IMR-90 (cell line): ENCODE measurements at regions not wholly inside any gene's neighbourhood (a gene's known extent, or its start where the extent isn't known, plus 50 kb on each side); places are given as distances from the start of the nearest gene placed in this dataset.

Experiments
- ATAC-seq: fragments of 200-7000 bp; cut with Tn5 transposase; 2 replicates; pipeline ENCODE4 v1.9.1; 2020; ENCODE audit warnings: low read depth, mild to moderate bottlenecking, moderate library complexity
- BruUV-seq: library from RNA; stranded (reverse); fragments of 400-500 nt; replicated peaks from 2 replicates; lab custom pipeline; 2021; lab: Mats Ljungman, UMichigan
- CTCF ChIA-PET: fragments of 300-600 bp; formaldehyde crosslinking; extraction: SDS; loops from one replicate; lab custom pipeline; 2021; ENCODE audit warnings: antibody characterized with exemption; lab: Yijun Ruan, JAX
- POLR2A ChIA-PET: fragments of 300-600 bp; sonication (Branson Sonifier 250); formaldehyde crosslinking; loops from one replicate; lab custom pipeline; 2022; ENCODE audit warnings: antibody characterized with exemption; ENCODE audit not compliant: unreplicated experiment; lab: Charles Lee
- DNase-seq: peaks from one replicate; pipeline ENCODE4 v3.0.0; 2013
- H2AFZ ChIP-seq: replicated peaks from 2 replicates; pipeline ENCODE3; 2013; ENCODE audit warnings: low read length, mild to moderate bottlenecking; ENCODE audit not compliant: poor library complexity
- H2AK5ac ChIP-seq: 2 replicates; pipeline ENCODE4 v1.6.1; 2013; ENCODE audit warnings: low read depth, low read length, inconsistent platforms
- H2AK9ac ChIP-seq: replicated peaks from 2 replicates; pipeline ENCODE3; 2013; ENCODE audit warnings: mild to moderate bottlenecking, low read depth, low read length, moderate library complexity; ENCODE audit not compliant: poor library complexity
- H2BK120ac ChIP-seq: 2 replicates; pipeline ENCODE4 v1.6.1; 2013; ENCODE audit warnings: low read depth, low read length, inconsistent platforms
- H2BK15ac ChIP-seq: 3 replicates; pipeline ENCODE4 v1.6.1; 2013; ENCODE audit warnings: low read depth, low read length, inconsistent platforms
- H2BK20ac ChIP-seq: 2 replicates; pipeline ENCODE4 v1.6.1; 2013; ENCODE audit warnings: low read depth, mild to moderate bottlenecking, inconsistent platforms, low read length, moderate library complexity
- H2BK5ac ChIP-seq: 2 replicates; pipeline ENCODE4 v1.6.1; 2013; ENCODE audit warnings: mild to moderate bottlenecking, low read depth, low read length, inconsistent platforms; ENCODE audit not compliant: poor library complexity, severe bottlenecking
- H3K14ac ChIP-seq: replicated peaks from 2 replicates; pipeline ENCODE4 v1.6.1; 2013; ENCODE audit warnings: low read depth, low read length, inconsistent platforms
- H3K18ac ChIP-seq: 2 replicates; pipeline ENCODE4 v1.6.1; 2013; ENCODE audit warnings: low read depth, low read length, control low read depth
- H3K23ac ChIP-seq: 2 replicates; pipeline ENCODE4 v1.6.1; 2013; ENCODE audit warnings: low read depth, low read length, inconsistent platforms
- H3K27ac ChIP-seq: 2 replicates; pipeline ENCODE4 v1.5.1; 2013; ENCODE audit warnings: mild to moderate bottlenecking, control low read depth, low read length; ENCODE audit not compliant: insufficient read depth
- H3K27me3 ChIP-seq: 2 replicates; pipeline ENCODE4 v1.6.1; 2013; ENCODE audit warnings: low read length; ENCODE audit not compliant: control insufficient read depth, insufficient read depth
- H3K36me3 ChIP-seq: 2 replicates; pipeline ENCODE4 v1.6.1; 2013; ENCODE audit warnings: low read length, mixed read lengths; ENCODE audit not compliant: control insufficient read depth, insufficient read depth
- H3K4ac ChIP-seq: 2 replicates; pipeline ENCODE4 v1.6.1; 2013; ENCODE audit warnings: low read depth, low read length, inconsistent platforms
- H3K4me1 ChIP-seq: 2 replicates; pipeline ENCODE4 v1.6.1; 2013; ENCODE audit warnings: low read length, mixed read lengths; ENCODE audit not compliant: control insufficient read depth, insufficient read depth
- H3K4me2 ChIP-seq: 2 replicates; pipeline ENCODE4 v1.6.1; 2013; ENCODE audit warnings: low read depth, mild to moderate bottlenecking, control low read depth, low read length, moderate library complexity
- H3K4me3 ChIP-seq: 2 replicates; pipeline ENCODE4 v1.5.1; 2013; ENCODE audit warnings: low read depth, mild to moderate bottlenecking, control low read depth, low read length, moderate library complexity; ENCODE audit not compliant: insufficient read depth
- H3K56ac ChIP-seq: 2 replicates; pipeline ENCODE4 v1.6.1; 2013; ENCODE audit warnings: low read length, inconsistent platforms; ENCODE audit not compliant: insufficient read depth; ENCODE audit errors: extremely low read depth
- H3K79me1 ChIP-seq, 2 experiments: 2 replicates each; pipeline ENCODE4 v1.6.1; 2013; ENCODE audit warnings: low read length in 2 of 2, inconsistent platforms in 1 of 2, low read depth in 1 of 2
- H3K9ac ChIP-seq: 2 replicates; pipeline ENCODE4 v1.6.1; 2013; ENCODE audit warnings: low read depth, low read length, control low read depth
- H3K9me1 ChIP-seq: 2 replicates; pipeline ENCODE4 v1.6.1; 2013; ENCODE audit warnings: low read length, inconsistent platforms; ENCODE audit not compliant: insufficient read depth
- H3K9me3 ChIP-seq: 2 replicates; pipeline ENCODE4 v1.6.1; 2013; ENCODE audit warnings: low read length; ENCODE audit not compliant: control insufficient read depth, insufficient read depth
- H4K20me1 ChIP-seq: 2 replicates; pipeline ENCODE4 v1.6.1; 2013; ENCODE audit warnings: low read length, inconsistent platforms; ENCODE audit not compliant: insufficient read depth
- H4K5ac ChIP-seq: 2 replicates; pipeline ENCODE4 v1.6.1; 2013; ENCODE audit warnings: mild to moderate bottlenecking, low read depth, low read length, control low read depth
- H4K8ac ChIP-seq, 2 experiments: 2 replicates each; pipeline ENCODE4 v1.6.1; 2013; ENCODE audit warnings: low read depth in 2 of 2, low read length in 2 of 2, control low read depth in 1 of 2, inconsistent platforms in 1 of 2
- H4K91ac ChIP-seq: 2 replicates; pipeline ENCODE4 v1.6.1; 2013; ENCODE audit warnings: low read depth, low read length, inconsistent platforms; ENCODE audit not compliant: insufficient read depth
- BHLHE40 ChIP-seq: fragments of 150-350 bp; IDR thresholded peaks from 2 replicates; pipeline ENCODE4 v1.6.1; 2016; ENCODE audit warnings: mild to moderate bottlenecking, low read depth, low read length
- CEBPB ChIP-seq: IDR thresholded peaks from 2 replicates; pipeline ENCODE4 v1.6.1; 2012; ENCODE audit warnings: low read depth, low read length, improper control_type of control experiment
- CHD1 ChIP-seq: IDR thresholded peaks from 2 replicates; pipeline ENCODE4 v1.6.1; 2012; ENCODE audit warnings: low read depth, low read length, improper control_type of control experiment
- FOS ChIP-seq: fragments of 150-350 bp; IDR thresholded peaks from 2 replicates; pipeline ENCODE4 v1.6.1; 2016; ENCODE audit warnings: low read depth, low read length
- MAFK ChIP-seq: IDR thresholded peaks from 2 replicates; pipeline ENCODE4 v1.6.1; 2012; ENCODE audit warnings: low read depth, low read length, improper control_type of control experiment
- MAZ ChIP-seq: IDR thresholded peaks from 2 replicates; pipeline ENCODE4 v1.6.1; 2012; ENCODE audit warnings: low read depth, mild to moderate bottlenecking, low read length, improper control_type of control experiment, moderate library complexity, borderline replicate concordance
- MXI1 ChIP-seq: IDR thresholded peaks from 2 replicates; pipeline ENCODE4 v1.6.1; 2012; ENCODE audit warnings: low read depth, mild to moderate bottlenecking, low read length, moderate library complexity, borderline replicate concordance
- NFE2L2 ChIP-seq: fragments of 150-350 bp; IDR thresholded peaks from 2 replicates; pipeline ENCODE4 v1.6.1; 2016; ENCODE audit warnings: low read depth, mild to moderate bottlenecking, low read length
- POLR2A ChIP-seq: IDR thresholded peaks from 2 replicates; pipeline ENCODE4 v1.6.1; 2012; ENCODE audit warnings: mild to moderate bottlenecking, low read depth, low read length
- RAD21 ChIP-seq: IDR thresholded peaks from 2 replicates; pipeline ENCODE4 v1.6.1; 2012; ENCODE audit warnings: low read length, improper control_type of control experiment
- RCOR1 ChIP-seq: IDR thresholded peaks from 2 replicates; pipeline ENCODE4 v1.6.1; 2012; ENCODE audit warnings: mild to moderate bottlenecking, low read length, improper control_type of control experiment; ENCODE audit not compliant: insufficient replicate concordance
- RFX5 ChIP-seq: IDR thresholded peaks from 2 replicates; pipeline ENCODE4 v1.8.0; 2012; ENCODE audit warnings: low read depth, mild to moderate bottlenecking, low read length, moderate library complexity
- SMC3 ChIP-seq: fragments of 150-350 bp; IDR thresholded peaks from 2 replicates; pipeline ENCODE4 v1.6.1; 2016; ENCODE audit warnings: low read depth, mild to moderate bottlenecking, antibody characterized with exemption, low read length, moderate library complexity
- USF2 ChIP-seq: fragments of 150-350 bp; IDR thresholded peaks from 2 replicates; pipeline ENCODE4 v1.6.1; 2017; ENCODE audit warnings: mild to moderate bottlenecking, antibody characterized with exemption, low read length, low read depth
- WGBS, 2 experiments: methylation state at CpG; one replicate each; pipeline versions ENCODE4 v1.1.5 to v1.1.7; 2013; ENCODE audit warnings: missing lambda C conversion rate in 2 of 2; ENCODE audit not compliant: insufficient read length in 1 of 2; ENCODE audit errors: extremely low coverage in 2 of 2; 5-methylcytosine and 5-hydroxymethylcytosine counted together
- dilution Hi-C: fragments of 300-500 bp; cut with HindIII; formaldehyde crosslinking; loops from one replicate; pipeline ENCODE4 v1.14.3; 2018; ENCODE audit warnings: low sequenced_read_pairs; ENCODE audit not compliant: unreplicated experiment
- in situ Hi-C: fragments of 300-500 bp; cut with MboI; formaldehyde crosslinking; loops from 3 replicates; pipeline ENCODE4 v1.14.3; 2019; ENCODE audit warnings: low sequenced_read_pairs, inconsistent platforms, mixed read lengths
- intact Hi-C: fragments of 100-400 bp; cut with micrococcal nuclease; formaldehyde crosslinking; loops from 2 replicates; pipeline ENCODE4 v1.10.0; 2022
- TF ChIP-seq, protein P1 (sequence below): fragments of 150-350 bp; IDR thresholded peaks from 2 replicates; pipeline ENCODE4 v1.6.1; 2016; ENCODE audit warnings: low read depth, mild to moderate bottlenecking, low read length, moderate library complexity, borderline replicate concordance
- TF ChIP-seq, protein P2 (sequence below): conservative IDR thresholded peaks from 2 replicates; pipeline ENCODE4 v1.5.1; 2012; ENCODE audit warnings: mild to moderate bottlenecking, low read depth, low read length, improper control_type of control experiment

DNA sequence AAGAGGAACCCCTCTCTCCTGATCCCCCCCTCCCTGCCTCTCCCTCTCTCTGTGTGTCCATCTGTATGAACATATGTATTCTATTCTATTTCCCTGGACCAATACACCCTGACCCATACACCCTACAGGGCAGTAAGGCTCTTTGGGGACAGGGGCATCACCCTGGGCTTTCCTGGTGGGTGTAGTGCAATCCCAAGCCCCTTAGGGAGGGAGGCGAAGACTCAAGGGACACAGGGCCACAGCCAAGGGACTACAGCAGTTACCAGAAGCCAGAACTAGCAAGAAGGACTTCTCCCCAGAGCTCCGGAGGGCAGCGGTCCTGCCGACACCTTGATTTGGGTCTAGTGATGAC, 214.2 kb upstream of the RAB6C start:
- H3K9me3 ChIP-seq = peaks cover 28% of the 10 kb centered on the region; the same call in 1 of the 2 replicates
- no peak overlapping the region for H4K8ac ChIP-seq
- H3K79me1 ChIP-seq = no peaks in the 10 kb centered on the region
- no peaks in the 10 kb centered on the region for H3K27me3 ChIP-seq
- H3K18ac ChIP-seq = no peak overlapping the region
- no peak overlapping the region for H2AK9ac ChIP-seq
- no peak for ATAC-seq
- no peaks in the 10 kb centered on the region for H3K36me3 ChIP-seq
- POLR2A ChIA-PET = no interaction called here
- no peak overlapping the region for H2AK5ac ChIP-seq
- intact Hi-C loops (no loop called here), dilution Hi-C loops (no loop called here), in situ Hi-C loops (no loop called here)
- H2AFZ ChIP-seq = no peak overlapping the region
- H3K14ac ChIP-seq = no peak overlapping the region
- BruUV-seq = no TSS peak
- CTCF ChIA-PET = no interaction called here
- 50% methylated on average over 1 of the region's 4 CpGs; no CpG with 5 or more reads in 1 of the 2 experiments for WGBS, 2 experiments
- H2BK5ac ChIP-seq = no peak overlapping the region
- H2BK15ac ChIP-seq = no peak overlapping the region
- H2BK120ac ChIP-seq = no peak overlapping the region
- no peak overlapping the region for H3K4me2 ChIP-seq
- DNase-seq = no peak
- H4K91ac ChIP-seq = no peak overlapping the region
- no peaks in the 10 kb centered on the region for H4K20me1 ChIP-seq
- TF ChIP-seq BHLHE40 = no peak
- TF ChIP-seq, protein P1, sequence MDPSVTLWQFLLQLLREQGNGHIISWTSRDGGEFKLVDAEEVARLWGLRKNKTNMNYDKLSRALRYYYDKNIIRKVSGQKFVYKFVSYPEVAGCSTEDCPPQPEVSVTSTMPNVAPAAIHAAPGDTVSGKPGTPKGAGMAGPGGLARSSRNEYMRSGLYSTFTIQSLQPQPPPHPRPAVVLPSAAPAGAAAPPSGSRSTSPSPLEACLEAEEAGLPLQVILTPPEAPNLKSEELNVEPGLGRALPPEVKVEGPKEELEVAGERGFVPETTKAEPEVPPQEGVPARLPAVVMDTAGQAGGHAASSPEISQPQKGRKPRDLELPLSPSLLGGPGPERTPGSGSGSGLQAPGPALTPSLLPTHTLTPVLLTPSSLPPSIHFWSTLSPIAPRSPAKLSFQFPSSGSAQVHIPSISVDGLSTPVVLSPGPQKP = no peak
- TF ChIP-seq CEBPB = no peak
- no peak for TF ChIP-seq MXI1
- TF ChIP-seq RCOR1 = no peak
- no peak for TF ChIP-seq FOS
- TF ChIP-seq POLR2A = no peak
- TF ChIP-seq SMC3 = no peak
- no peak for TF ChIP-seq RFX5
- TF ChIP-seq CHD1 = no peak
- TF ChIP-seq USF2 = no peak
- TF ChIP-seq, protein P2, sequence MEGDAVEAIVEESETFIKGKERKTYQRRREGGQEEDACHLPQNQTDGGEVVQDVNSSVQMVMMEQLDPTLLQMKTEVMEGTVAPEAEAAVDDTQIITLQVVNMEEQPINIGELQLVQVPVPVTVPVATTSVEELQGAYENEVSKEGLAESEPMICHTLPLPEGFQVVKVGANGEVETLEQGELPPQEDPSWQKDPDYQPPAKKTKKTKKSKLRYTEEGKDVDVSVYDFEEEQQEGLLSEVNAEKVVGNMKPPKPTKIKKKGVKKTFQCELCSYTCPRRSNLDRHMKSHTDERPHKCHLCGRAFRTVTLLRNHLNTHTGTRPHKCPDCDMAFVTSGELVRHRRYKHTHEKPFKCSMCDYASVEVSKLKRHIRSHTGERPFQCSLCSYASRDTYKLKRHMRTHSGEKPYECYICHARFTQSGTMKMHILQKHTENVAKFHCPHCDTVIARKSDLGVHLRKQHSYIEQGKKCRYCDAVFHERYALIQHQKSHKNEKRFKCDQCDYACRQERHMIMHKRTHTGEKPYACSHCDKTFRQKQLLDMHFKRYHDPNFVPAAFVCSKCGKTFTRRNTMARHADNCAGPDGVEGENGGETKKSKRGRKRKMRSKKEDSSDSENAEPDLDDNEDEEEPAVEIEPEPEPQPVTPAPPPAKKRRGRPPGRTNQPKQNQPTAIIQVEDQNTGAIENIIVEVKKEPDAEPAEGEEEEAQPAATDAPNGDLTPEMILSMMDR = no peak
- no peak for TF ChIP-seq MAZ
- no peak for TF ChIP-seq RAD21
- no peak for TF ChIP-seq MAFK
- no peak for TF ChIP-seq NFE2L2
- H3K4me3 ChIP-seq = no peak overlapping the region
- H3K56ac ChIP-seq = no peak overlapping the region
- no peaks in the 10 kb centered on the region for H3K4me1 ChIP-seq
- no peak overlapping the region for H3K23ac ChIP-seq
- H3K4ac ChIP-seq = no peak overlapping the region
- H3K9ac ChIP-seq = no peak overlapping the region
- H2BK20ac ChIP-seq = no peak overlapping the region
- H4K5ac ChIP-seq = no peak overlapping the region
- H3K27ac ChIP-seq = no peak overlapping the region
- H3K9me1 ChIP-seq = no peaks in the 10 kb centered on the region
